ENCODE measurements at regions not wholly inside any gene's neighbourhood (a gene's known extent, or its start where the extent isn't known, plus 50 kb on each side); places are given as distances from the start of the nearest gene placed in this dataset.

- DNase-seq = no peak
These were observed 136.0 kb upstream of the FAM20C start for GRCh38 chr7:56291-56913.

- no peak for DNase-seq
These were observed 135.3 kb upstream of the FAM20C start for GRCh38 chr7:57071-57470.

- no peak for DNase-seq
These were observed 134.7 kb upstream of the FAM20C start for GRCh38 chr7:57482-58255.

- no peak for DNase-seq
These were observed 134.1 kb upstream of the FAM20C start for GRCh38 chr7:58316-58715.

GRCh38 chr7:59079-60016 lies 133.0 kb upstream of the FAM20C start:
- no peak for DNase-seq

- no peak for DNase-seq
These were observed 132.2 kb upstream of the FAM20C start for GRCh38 chr7:60017-60675.

- no peak for DNase-seq
These were observed 131.7 kb upstream of the FAM20C start for GRCh38 chr7:60706-61105.

GRCh38 chr7:61111-61510 lies 131.3 kb upstream of the FAM20C start:
- DNase-seq = no peak

GRCh38 chr7:61576-62360 lies 130.6 kb upstream of the FAM20C start:
- DNase-seq = no peak

- no peak for DNase-seq
These were observed 129.8 kb upstream of the FAM20C start for GRCh38 chr7:62361-63116.

- DNase-seq = no peak
These were observed 129.3 kb upstream of the FAM20C start for GRCh38 chr7:63117-63480.

GRCh38 chr7:63521-64021 lies 128.8 kb upstream of the FAM20C start:
- no peak for DNase-seq

GRCh38 chr7:64098-64915 lies 128.1 kb upstream of the FAM20C start:
- peak; percentile 41 for DNase-seq

GRCh38 chr7:64916-65341 lies 127.4 kb upstream of the FAM20C start:
- no peak for DNase-seq

GRCh38 chr7:65554-65953 lies 126.8 kb upstream of the FAM20C start:
- DNase-seq = no peak

GRCh38 chr7:66296-66695 lies 126.1 kb upstream of the FAM20C start:
- no peak for DNase-seq

GRCh38 chr7:66741-67140 lies 125.6 kb upstream of the FAM20C start:
- DNase-seq = no peak

- DNase-seq = no peak
These were observed 124.5 kb upstream of the FAM20C start for GRCh38 chr7:67661-68395.

- DNase-seq = no peak
These were observed 123.7 kb upstream of the FAM20C start for GRCh38 chr7:68629-69028.

Measured in right kidney (tissue), 1 donor.